OCI-LY7 (cell line): ENCODE measurements at regions not wholly inside any gene's neighbourhood (a gene's known extent, or its start where the extent isn't known, plus 50 kb on each side); places are given as distances from the start of the nearest gene placed in this dataset.

Experiments
- BruUV-seq: library from RNA; stranded (reverse); fragments of 400-500 nt; replicated peaks from 2 replicates; lab custom pipeline; 2021; lab: Mats Ljungman, UMichigan
- CTCF ChIA-PET: fragments of 300-600 bp; sonication (Branson Sonifier 250); formaldehyde crosslinking; loops from one replicate; lab custom pipeline; 2022; ENCODE audit warnings: antibody characterized with exemption; ENCODE audit not compliant: unreplicated experiment; lab: Charles Lee
- POLR2A ChIA-PET: fragments of 300-600 bp; sonication (Branson Sonifier 250); formaldehyde crosslinking; loops from one replicate; lab custom pipeline; 2022; ENCODE audit warnings: antibody characterized with exemption; lab: Charles Lee
- DNase-seq: peaks from one replicate; pipeline ENCODE4 v3.0.0-alpha.2; 2015; ENCODE audit warnings: low spot score
- H2AFZ ChIP-seq: fragments of 200-600 bp; sonication (generic), shearing (Covaris generic); 2 replicates; pipeline ENCODE4 v1.6.1; 2014; ENCODE audit warnings: mild to moderate bottlenecking, antibody characterized with exemption, low read length, moderate library complexity
- H3K27ac ChIP-seq: fragments of 200-600 bp; sonication (generic); 2 replicates; pipeline ENCODE4 v1.5.1; 2014; ENCODE audit warnings: mixed run types, low read depth, mild to moderate bottlenecking, moderate library complexity, low read length, inconsistent platforms; ENCODE audit not compliant: poor library complexity, severe bottlenecking
- H3K36me3 ChIP-seq: fragments of 200-600 bp; sonication (generic); 2 replicates; pipeline ENCODE4 v1.6.1; 2014; ENCODE audit warnings: mild to moderate bottlenecking, antibody characterized with exemption, low read length, moderate library complexity, mixed read lengths; ENCODE audit not compliant: insufficient read depth
- H3K4me1 ChIP-seq: fragments of 200-600 bp; sonication (generic); 2 replicates; pipeline ENCODE4 v1.5.1; 2014; ENCODE audit warnings: mild to moderate bottlenecking, low read length; ENCODE audit not compliant: insufficient read depth, poor library complexity, severe bottlenecking
- H3K4me2 ChIP-seq: fragments of 200-600 bp; sonication (generic); 2 replicates; pipeline ENCODE4 v1.6.1; 2014; ENCODE audit warnings: mild to moderate bottlenecking, low read length
- H3K4me3 ChIP-seq: fragments of 200-600 bp; sonication (generic); 2 replicates; pipeline ENCODE4 v1.5.1; 2014; ENCODE audit warnings: mild to moderate bottlenecking, low read depth, low read length; ENCODE audit not compliant: poor library complexity, severe bottlenecking
- H3K79me2 ChIP-seq: fragments of 200-600 bp; sonication (generic); 2 replicates; pipeline ENCODE4 v1.6.1; 2016; ENCODE audit warnings: low read depth, mild to moderate bottlenecking, low read length, moderate library complexity, mixed read lengths; ENCODE audit not compliant: insufficient read depth
- H3K9me2 ChIP-seq: fragments of 200-600 bp; sonication (generic); 2 replicates; pipeline ENCODE4 v1.6.1; 2016; ENCODE audit warnings: mild to moderate bottlenecking, low read length, mixed read lengths; ENCODE audit not compliant: insufficient read depth
- H3K9me3 ChIP-seq: fragments of 200-600 bp; sonication (generic); 2 replicates; pipeline ENCODE4 v1.6.1; 2014; ENCODE audit warnings: mild to moderate bottlenecking, mixed run types, low read length, mixed read lengths
- H4K20me1 ChIP-seq: fragments of 200-600 bp; sonication (generic); 2 replicates; pipeline ENCODE4 v1.6.1; 2014; ENCODE audit warnings: mild to moderate bottlenecking, antibody characterized with exemption, low read length, moderate library complexity, mixed read lengths; ENCODE audit not compliant: insufficient read depth
- CTCF ChIP-seq: fragments of 200-600 bp; sonication (generic); conservative IDR thresholded peaks from 2 replicates; pipeline ENCODE4 v1.5.1; 2014; ENCODE audit warnings: mild to moderate bottlenecking, antibody characterized with exemption, low read length, moderate library complexity, mixed read lengths
- EZH2phosphoT487 ChIP-seq: fragments of 200-600 bp; sonication (generic); IDR thresholded peaks from 2 replicates; pipeline ENCODE4 v1.6.1; 2018; ENCODE audit warnings: low read depth, borderline replicate concordance, mild to moderate bottlenecking, mixed run types, antibody characterized with exemption, low read length, moderate library complexity, mixed read lengths
- intact Hi-C: fragments of 100-400 bp; cut with micrococcal nuclease; formaldehyde crosslinking; loops from one replicate; pipeline ENCODE4 v1.10.0; 2022; ENCODE audit not compliant: unreplicated experiment

GRCh38 chr13:67857581-67858310 is 627.6 kb upstream of the PCDH9 start:
- TF ChIP-seq EZH2phosphoT487 (no peak), CTCF (no peak)
- H3K79me2 ChIP-seq, result no peaks in the 10 kb centered on the region
- no peaks in the 10 kb centered on the region for H4K20me1 ChIP-seq
- CTCF ChIA-PET, result no interaction called here
- H3K9me2 ChIP-seq, result no peaks in the 10 kb centered on the region
- no peak overlapping the region for H3K27ac ChIP-seq
- no TSS peak for BruUV-seq
- POLR2A ChIA-PET, result interaction anchor here (0.6 to 0.7 kb wide), 3 partner anchors 19 to 415 kb away, joined by 3 to 5 read pairs (median 4); no protein-coding TSS in a partner anchor
- no peaks in the 10 kb centered on the region for H3K4me1 ChIP-seq
- no peak overlapping the region for H2AFZ ChIP-seq
- intact Hi-C loops, result no loop called here
- H3K4me3 ChIP-seq, result no peak overlapping the region
- H3K9me3 ChIP-seq, result no peaks in the 10 kb centered on the region
- H3K36me3 ChIP-seq, result no peaks in the 10 kb centered on the region
- H3K4me2 ChIP-seq, result no peak overlapping the region
- DNase-seq, result no peak

GRCh38 chr13:67856955-67857354 is 626.8 kb upstream of the PCDH9 start:
- Histone ChIP-seq H3K4me3 (no peak overlapping the region), H3K79me2 (no peaks in the 10 kb centered on the region), H3K9me3 (no peaks in the 10 kb centered on the region), H3K4me1 (no peaks in the 10 kb centered on the region), H4K20me1 (no peaks in the 10 kb centered on the region), H3K36me3 (no peaks in the 10 kb centered on the region), H3K9me2 (no peaks in the 10 kb centered on the region), H3K4me2 (no peak overlapping the region), H3K27ac (no peak overlapping the region), H2AFZ (no peak overlapping the region)
- TF ChIP-seq EZH2phosphoT487 (no peak), CTCF (no peak)
- CTCF ChIA-PET, result no interaction called here
- intact Hi-C loops, result no loop called here
- no TSS peak for BruUV-seq
- POLR2A ChIA-PET, result no interaction called here
- DNase-seq, result no peak

GRCh38 chr13:67855741-67856238 is 625.7 kb upstream of the PCDH9 start:
- Histone ChIP-seq H2AFZ (no peak overlapping the region), H3K4me1 (no peaks in the 10 kb centered on the region), H3K27ac (no peak overlapping the region), H3K4me2 (no peak overlapping the region), H3K4me3 (no peak overlapping the region), H3K36me3 (no peaks in the 10 kb centered on the region), H4K20me1 (no peaks in the 10 kb centered on the region), H3K79me2 (no peaks in the 10 kb centered on the region), H3K9me3 (no peaks in the 10 kb centered on the region), H3K9me2 (no peaks in the 10 kb centered on the region)
- CTCF ChIA-PET, result no interaction called here
- DNase-seq, result no peak
- intact Hi-C loops, result no loop called here
- POLR2A ChIA-PET, result no interaction called here
- TF ChIP-seq EZH2phosphoT487 (no peak), CTCF (no peak)
- no TSS peak for BruUV-seq
